Spleen (tissue), 3 donors: ENCODE measurements at regions not wholly inside any gene's neighbourhood (a gene's known extent, or its start where the extent isn't known, plus 50 kb on each side); places are given as distances from the start of the nearest gene placed in this dataset.

Source experiments
- POLR2A ChIP-seq, 3 donors: fragments of 450-650 bp; IDR thresholded peaks; one replicate each; pipeline ENCODE4 v1.5.1; 2017; ENCODE audit warnings: antibody characterized with exemption in 3 of 3, mild to moderate bottlenecking in 1 of 3
- POLR2AphosphoS5 ChIP-seq, 3 donors: sonication (generic); formaldehyde crosslinking; IDR thresholded peaks; one replicate each; pipeline ENCODE4 v1.5.1; 2017; ENCODE audit warnings: antibody characterized with exemption in 3 of 3

GRCh38 chr5:51273021-51273420 is 110.2 kb upstream of the ISL1 start:
- TF ChIP-seq POLR2AphosphoS5 (IDR thresholded peaks at IDR 0.05), result no peak
- TF ChIP-seq POLR2A (IDR thresholded peaks at IDR 0.05), result no peak
